ENCODE measurements at regions not wholly inside any gene's neighbourhood (a gene's known extent, or its start where the extent isn't known, plus 50 kb on each side); places are given as distances from the start of the nearest gene placed in this dataset.

DNA sequence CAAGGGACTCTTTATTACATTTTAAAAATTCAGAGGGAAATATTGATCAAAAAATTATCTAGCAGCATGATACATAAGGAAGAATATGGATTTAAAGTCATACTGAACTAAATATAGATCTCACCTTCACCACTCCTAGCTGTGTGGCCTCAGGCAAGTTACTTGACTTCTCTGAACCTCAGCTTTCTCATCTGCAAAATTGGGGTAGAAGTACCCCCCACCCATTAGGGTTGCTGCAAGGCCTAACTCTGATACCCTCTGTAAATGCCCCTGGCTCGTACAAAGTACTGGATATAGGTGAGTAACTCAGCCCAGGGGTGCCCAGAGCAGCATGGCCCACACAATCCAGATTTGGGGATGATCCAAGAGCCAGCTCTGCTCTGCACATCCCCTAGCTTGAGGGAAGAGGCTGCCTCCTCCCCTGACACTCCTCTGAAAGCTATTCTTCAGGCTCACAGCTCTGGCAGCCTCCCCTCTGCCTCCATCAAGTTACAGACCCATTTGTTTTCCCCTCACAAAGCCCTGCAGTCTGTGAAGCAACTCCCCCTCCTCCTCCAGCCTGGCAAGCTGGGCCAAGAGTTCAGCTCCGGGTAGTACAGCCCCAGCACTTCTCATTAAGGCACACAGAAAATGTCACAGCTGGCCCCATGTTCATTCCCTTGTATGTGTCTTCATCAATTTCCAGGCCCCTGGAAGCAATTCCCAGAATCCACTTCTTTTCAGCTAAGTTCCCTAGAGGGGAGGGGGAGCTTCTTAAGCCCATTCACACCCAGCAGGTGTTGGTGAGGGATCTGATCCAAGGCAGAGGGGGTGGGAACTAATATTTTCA is 143.7 kb downstream of the PLPP3 start:
- TF ChIP-seq, protein P1, sequence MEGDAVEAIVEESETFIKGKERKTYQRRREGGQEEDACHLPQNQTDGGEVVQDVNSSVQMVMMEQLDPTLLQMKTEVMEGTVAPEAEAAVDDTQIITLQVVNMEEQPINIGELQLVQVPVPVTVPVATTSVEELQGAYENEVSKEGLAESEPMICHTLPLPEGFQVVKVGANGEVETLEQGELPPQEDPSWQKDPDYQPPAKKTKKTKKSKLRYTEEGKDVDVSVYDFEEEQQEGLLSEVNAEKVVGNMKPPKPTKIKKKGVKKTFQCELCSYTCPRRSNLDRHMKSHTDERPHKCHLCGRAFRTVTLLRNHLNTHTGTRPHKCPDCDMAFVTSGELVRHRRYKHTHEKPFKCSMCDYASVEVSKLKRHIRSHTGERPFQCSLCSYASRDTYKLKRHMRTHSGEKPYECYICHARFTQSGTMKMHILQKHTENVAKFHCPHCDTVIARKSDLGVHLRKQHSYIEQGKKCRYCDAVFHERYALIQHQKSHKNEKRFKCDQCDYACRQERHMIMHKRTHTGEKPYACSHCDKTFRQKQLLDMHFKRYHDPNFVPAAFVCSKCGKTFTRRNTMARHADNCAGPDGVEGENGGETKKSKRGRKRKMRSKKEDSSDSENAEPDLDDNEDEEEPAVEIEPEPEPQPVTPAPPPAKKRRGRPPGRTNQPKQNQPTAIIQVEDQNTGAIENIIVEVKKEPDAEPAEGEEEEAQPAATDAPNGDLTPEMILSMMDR (IDR thresholded peaks at IDR 0.05; ENCODE audit: extremely low read depth, missing control alignments): no peak
- DNase-seq (ENCODE audit: low spot score): no peak

DNA sequence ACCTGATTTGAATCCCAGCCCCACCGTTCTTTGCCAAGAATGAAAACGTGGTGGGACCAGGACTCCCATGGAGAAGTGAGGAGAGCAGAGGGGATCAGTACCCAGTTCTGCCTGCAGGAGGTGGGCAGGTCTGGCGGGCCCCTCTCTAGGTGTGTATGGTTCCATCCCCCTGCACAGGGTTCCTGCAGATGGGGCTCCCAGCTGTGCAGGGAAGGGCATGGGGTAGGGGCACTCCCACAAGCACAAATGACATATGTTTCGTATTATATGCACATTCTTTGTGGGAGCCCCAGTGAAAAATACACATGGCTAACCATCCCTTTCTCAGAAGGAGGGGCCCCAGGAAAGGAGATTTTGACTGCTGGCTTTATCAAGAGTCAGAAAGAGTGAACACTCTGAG is 144.6 kb downstream of the PLPP3 start:
- TF ChIP-seq, protein P1 (IDR thresholded peaks at IDR 0.05; ENCODE audit: extremely low read depth, missing control alignments): no peak
- no peak for DNase-seq (ENCODE audit: low spot score)

DNA sequence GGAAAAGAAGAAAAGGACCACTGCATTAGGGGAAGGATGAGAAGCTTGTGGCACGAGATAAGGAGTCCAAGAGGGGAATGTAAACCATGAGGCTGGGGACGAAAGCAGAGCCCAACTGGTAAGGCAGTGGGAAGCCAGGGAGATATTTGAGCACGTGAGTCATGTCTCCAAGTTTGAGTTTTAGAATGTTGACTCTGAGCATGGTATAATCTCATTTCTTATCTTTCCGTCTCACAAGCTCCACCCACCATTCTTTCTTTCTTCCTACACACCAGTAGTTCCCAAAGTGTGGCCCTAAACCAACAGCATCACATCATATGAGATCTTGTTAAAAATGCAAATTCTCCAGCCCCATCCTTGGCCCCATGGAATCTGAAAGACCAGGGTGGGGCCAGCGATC is 145.3 kb downstream of the PLPP3 start:
- DNase-seq (ENCODE audit: low spot score): no peak
- TF ChIP-seq, protein P1 (IDR thresholded peaks at IDR 0.05; ENCODE audit: extremely low read depth, missing control alignments): no peak

DNA sequence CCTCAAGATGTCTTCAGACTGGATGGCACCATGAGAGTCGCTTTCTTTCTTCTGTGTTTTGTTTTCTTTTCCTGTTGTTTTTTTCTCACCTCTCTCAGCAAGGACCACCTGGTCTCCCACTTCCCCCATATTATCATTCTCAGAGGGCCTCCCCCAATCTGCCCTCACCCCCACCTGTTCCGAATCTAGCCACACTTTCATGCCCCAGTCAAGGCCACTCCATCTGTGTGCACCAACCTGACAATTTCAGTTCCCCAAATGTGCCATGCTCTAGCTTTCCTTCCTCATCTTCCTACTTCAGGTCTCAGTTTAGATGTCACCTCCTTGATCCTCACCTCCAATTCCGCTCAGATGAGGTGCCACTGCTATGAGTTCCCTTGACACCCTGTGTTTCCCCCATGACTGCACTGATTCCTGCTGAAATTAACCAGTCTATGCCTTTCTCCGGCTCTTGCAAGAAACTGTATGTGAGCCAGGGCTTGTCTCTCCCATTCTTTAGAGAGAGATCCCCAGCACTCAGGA is 146.2 kb downstream of the PLPP3 start:
- TF ChIP-seq, protein P1 (IDR thresholded peaks at IDR 0.05; ENCODE audit: extremely low read depth, missing control alignments): no peak
- DNase-seq (ENCODE audit: low spot score): no peak

DNA sequence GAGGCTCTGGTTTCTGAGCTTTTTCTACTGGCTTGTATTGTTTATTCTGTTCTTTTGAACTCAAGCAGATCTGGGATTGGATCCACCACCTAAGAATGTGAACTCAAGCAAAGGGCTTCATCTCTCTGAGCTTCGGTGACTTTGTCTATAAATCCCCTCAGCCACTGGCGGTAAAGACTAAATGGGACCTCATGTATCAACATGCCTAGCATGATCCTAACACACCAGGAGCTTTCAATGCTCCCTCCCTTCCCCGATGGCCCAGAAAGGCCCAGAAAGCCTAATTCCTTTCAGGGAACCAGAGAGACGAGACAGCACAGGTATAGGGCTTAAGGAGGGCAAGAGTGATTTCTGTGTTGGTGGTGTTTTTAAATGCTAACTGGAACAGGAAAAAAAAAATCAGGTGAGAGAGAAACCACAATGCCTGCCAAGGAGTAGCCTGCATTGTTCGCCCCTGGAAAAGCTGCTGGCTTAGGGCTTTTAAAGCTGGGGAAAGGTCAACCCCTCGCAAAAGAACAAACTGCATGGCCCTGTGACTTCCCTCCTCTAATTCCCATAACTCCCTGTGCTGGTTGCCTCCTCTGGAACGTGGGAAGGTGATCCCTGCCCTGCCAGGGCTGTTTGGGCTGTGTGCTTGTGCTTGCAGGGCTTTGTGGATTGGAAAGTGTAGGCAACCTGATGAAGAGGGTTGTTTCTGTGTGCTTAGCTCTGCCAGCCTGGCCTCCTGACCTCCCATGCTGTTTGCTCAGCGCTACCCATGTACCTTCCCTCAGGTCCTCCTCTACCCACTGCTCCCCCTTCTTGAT is 147.0 kb downstream of the PLPP3 start:
- no peak for DNase-seq (ENCODE audit: low spot score)

DNA sequence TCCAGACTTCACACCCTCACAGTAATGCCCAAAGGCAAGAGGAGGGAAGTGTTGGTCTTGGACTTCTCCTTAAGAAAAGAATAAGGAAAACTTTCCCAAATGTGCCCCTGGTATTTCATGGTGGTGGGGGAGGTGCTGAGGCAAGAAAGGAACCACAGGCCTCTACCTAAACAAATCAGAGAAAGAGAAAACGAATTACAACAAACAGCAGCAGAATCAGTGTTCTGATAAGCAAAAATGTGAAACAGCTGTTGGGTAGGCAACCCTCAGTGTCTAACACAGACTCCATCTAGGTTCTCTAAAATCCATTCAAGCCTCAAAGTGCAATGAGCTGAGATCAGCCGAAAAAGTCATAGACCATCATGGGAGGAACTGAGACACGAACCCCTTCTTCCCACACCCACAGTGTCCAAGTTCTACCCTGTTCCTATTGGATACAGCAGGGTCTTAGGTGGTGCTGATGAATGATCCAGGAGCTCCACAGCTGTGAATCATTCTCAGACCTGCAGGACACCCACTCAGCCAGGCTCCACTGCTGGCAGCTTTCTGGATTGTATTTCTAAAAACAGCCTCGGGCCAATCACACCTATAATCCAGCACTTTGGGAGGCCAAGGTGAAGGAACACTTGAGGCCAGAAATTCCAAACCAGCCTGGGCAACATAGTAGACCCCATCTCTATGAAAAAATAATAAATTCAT is 149.1 kb downstream of the PLPP3 start:
- TF ChIP-seq, protein P1 (IDR thresholded peaks at IDR 0.05; ENCODE audit: extremely low read depth, missing control alignments): no peak

More for the DNA sequence above, 147.0 kb downstream of the PLPP3 start:
- TF ChIP-seq, protein P1 (IDR thresholded peaks at IDR 0.05; ENCODE audit: extremely low read depth, missing control alignments): no peak

More for the DNA sequence above, 149.1 kb downstream of the PLPP3 start:
- DNase-seq (ENCODE audit: low spot score): no peak

Data from GM20000 (cell line).